Chondrocyte (in vitro differentiated cells): ENCODE measurements at regions not wholly inside any gene's neighbourhood (a gene's known extent, or its start where the extent isn't known, plus 50 kb on each side); places are given as distances from the start of the nearest gene placed in this dataset.

ENCODE experiments used
- DNase-seq: peaks from one replicate; pipeline ENCODE4 v3.0.0; 2021; ENCODE audit warnings: mixed read lengths, low spot score
- H3K27ac Mint-ChIP-seq: one replicate; pipeline ENCODE4 v1.8.0; 2021; ENCODE audit warnings: mild to moderate bottlenecking, moderate library complexity, mixed read lengths; ENCODE audit not compliant: unreplicated experiment
- H3K27me3 Mint-ChIP-seq: 2 replicates; pipeline ENCODE4 v1.8.0; 2021; ENCODE audit warnings: low read depth, mixed read lengths
- H3K36me3 Mint-ChIP-seq: 2 replicates; pipeline ENCODE4 v1.8.0; 2021; ENCODE audit warnings: low read depth, mixed read lengths
- H3K4me1 Mint-ChIP-seq: 2 replicates; pipeline ENCODE4 v1.8.0; 2021; ENCODE audit warnings: low read depth, mild to moderate bottlenecking, mixed read lengths
- H3K4me3 Mint-ChIP-seq: one replicate; pipeline ENCODE4 v1.8.0; 2021; ENCODE audit warnings: mild to moderate bottlenecking, moderate library complexity, mixed read lengths; ENCODE audit not compliant: unreplicated experiment
- H3K9me3 Mint-ChIP-seq: 2 replicates; pipeline ENCODE4 v1.8.0; 2021; ENCODE audit warnings: low read depth, mixed read lengths
- TF ChIP-seq, protein P1 (sequence below): fragments of 200-600 bp; sonication (generic); IDR thresholded peaks from 2 replicates; pipeline ENCODE4 v1.5.0; 2021; ENCODE audit warnings: antibody characterized with exemption, mild to moderate bottlenecking, moderate library complexity

DNA sequence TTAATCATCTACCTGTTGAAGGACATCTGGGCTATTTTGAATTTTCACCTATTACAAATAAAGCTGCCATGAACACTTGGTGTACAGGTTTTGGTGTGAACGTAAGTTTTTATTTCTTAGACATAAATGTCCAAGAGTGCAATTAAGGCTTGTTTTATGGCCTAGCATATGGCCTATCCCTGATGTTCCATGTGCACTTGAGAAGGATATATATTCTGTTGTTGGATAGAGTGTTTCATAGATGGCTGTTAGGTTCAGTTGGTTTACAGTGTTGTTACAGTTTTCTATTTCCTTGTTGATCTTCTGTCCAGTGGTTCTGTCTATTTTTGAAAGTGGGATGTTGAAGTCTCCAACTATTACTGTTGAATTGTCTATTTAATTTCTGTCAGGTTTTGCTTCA lies 61.2 kb upstream of the NFASC start:
- Mint-ChIP-seq H3K27me3 (peaks cover 23% of the 10 kb centered on the region), H3K4me3 (no peak overlapping the region), H3K4me1 (peaks cover 7% of the 10 kb centered on the region), H3K27ac (no peak overlapping the region), H3K36me3 (no peaks in the 10 kb centered on the region), H3K9me3 (no peaks in the 10 kb centered on the region)
- no peak for DNase-seq
- TF ChIP-seq, protein P1, sequence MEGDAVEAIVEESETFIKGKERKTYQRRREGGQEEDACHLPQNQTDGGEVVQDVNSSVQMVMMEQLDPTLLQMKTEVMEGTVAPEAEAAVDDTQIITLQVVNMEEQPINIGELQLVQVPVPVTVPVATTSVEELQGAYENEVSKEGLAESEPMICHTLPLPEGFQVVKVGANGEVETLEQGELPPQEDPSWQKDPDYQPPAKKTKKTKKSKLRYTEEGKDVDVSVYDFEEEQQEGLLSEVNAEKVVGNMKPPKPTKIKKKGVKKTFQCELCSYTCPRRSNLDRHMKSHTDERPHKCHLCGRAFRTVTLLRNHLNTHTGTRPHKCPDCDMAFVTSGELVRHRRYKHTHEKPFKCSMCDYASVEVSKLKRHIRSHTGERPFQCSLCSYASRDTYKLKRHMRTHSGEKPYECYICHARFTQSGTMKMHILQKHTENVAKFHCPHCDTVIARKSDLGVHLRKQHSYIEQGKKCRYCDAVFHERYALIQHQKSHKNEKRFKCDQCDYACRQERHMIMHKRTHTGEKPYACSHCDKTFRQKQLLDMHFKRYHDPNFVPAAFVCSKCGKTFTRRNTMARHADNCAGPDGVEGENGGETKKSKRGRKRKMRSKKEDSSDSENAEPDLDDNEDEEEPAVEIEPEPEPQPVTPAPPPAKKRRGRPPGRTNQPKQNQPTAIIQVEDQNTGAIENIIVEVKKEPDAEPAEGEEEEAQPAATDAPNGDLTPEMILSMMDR, result no peak

DNA sequence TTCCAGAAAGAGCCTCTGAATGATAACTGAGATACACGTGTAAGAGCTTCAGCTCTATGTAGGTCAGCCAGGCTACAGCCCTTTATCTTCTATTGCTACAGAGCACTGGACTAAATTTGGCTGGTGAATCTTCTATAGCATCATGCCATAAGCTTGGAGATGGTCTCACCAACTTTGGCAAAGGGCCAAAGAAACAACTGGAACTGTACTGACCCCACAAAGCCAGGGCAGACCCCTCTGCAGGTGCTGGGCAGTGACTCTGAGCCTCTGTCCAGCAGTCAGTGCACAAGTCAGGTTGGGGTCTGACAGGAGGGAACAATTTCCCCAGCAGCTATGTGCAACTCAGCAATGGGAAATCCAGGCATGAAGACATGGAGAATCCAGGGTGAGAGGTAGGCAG lies 57.8 kb upstream of the NFASC start:
- Mint-ChIP-seq H3K27ac (no peak overlapping the region), H3K9me3 (no peaks in the 10 kb centered on the region), H3K36me3 (no peaks in the 10 kb centered on the region), H3K4me3 (no peak overlapping the region), H3K4me1 (peaks cover 2% of the 10 kb centered on the region), H3K27me3 (peaks cover 35% of the 10 kb centered on the region)
- DNase-seq, result no peak
- TF ChIP-seq, protein P1, result no peak

DNA sequence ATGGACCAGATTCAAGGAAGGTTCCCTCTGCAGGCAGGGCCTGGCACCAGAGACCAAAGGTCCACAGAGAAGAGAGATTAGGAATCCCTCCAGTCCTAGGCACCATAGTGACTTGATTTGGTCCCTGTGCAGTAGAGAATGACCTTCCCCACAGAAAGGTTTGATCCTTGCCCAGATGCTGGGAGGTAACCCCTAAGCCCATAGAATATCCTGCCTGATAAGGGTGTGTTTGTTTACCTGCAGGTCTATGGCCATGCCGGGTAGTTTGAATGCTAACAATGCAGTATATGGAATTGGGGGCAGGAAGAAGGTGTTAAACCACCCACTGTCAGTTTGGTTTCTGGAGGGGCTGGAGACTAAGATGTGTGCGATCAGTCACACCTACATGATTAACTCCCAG lies 57.1 kb upstream of the NFASC start:
- TF ChIP-seq, protein P1, result no peak
- H3K27ac Mint-ChIP-seq, result no peak overlapping the region
- H3K27me3 Mint-ChIP-seq, result peaks cover 41% of the 10 kb centered on the region
- H3K4me3 Mint-ChIP-seq, result no peak overlapping the region
- no peaks in the 10 kb centered on the region for H3K4me1 Mint-ChIP-seq
- H3K36me3 Mint-ChIP-seq, result no peaks in the 10 kb centered on the region
- DNase-seq, result no peak
- H3K9me3 Mint-ChIP-seq, result no peaks in the 10 kb centered on the region

DNA sequence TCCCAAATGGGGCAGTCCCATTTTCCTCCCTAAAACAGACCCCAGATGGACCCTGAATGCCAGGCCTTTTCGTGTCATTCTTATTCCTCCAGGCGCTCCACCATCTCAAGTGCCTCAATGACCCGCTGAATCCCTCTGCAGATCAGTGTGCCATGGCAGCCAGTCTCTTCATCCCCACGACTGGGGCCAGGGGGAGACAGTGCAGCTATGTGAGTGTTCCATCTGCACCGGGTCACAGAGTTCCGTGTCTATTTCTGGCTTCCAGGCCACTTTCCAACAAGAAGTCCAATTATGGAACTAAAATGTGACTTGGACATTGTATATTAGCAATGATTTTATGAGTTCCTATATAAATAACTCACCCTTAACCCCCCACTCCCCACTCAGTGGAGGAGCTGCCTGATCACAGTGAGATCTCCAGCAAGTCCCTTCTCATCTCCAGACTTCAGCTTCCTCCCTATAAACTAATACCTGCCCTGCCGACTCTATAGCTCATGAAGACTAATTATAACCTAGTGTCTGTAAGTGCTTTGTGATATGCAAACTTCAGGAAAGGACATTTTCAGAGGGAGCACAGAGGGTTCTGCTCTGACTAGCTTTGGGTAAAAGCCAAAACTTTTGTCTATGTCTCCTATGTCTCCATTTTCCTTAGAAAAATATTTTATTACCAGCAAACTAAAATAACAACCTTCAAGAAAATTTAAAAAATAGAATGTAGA lies 56.3 kb upstream of the NFASC start:
- no peak overlapping the region for H3K27ac Mint-ChIP-seq
- TF ChIP-seq, protein P1, result no peak

DNA sequence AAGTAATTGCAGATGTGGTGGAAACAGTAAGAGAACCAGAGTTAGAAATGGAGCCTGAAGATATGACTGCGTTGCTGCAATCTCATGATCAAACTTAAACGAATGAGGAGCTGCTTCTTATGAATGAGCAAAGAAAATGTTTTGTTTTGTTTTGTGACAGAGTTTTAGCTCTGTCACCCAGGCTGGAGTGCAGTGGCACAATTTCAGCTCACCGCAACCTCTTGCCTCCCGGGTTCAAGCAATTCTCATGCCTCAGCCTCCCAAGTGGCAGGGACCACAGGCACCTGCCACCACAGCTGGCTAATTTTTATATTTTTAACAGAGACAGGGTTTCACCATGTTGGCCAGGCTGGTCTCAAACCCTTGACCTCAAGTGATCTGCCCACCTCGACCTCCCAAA lies 53.3 kb upstream of the NFASC start:
- H3K27me3 Mint-ChIP-seq, result peaks cover 41% of the 10 kb centered on the region
- H3K36me3 Mint-ChIP-seq, result no peaks in the 10 kb centered on the region
- no peaks in the 10 kb centered on the region for H3K9me3 Mint-ChIP-seq
- no peak overlapping the region for H3K27ac Mint-ChIP-seq
- TF ChIP-seq, protein P1, result no peak
- H3K4me3 Mint-ChIP-seq, result no peak overlapping the region
- peaks cover 3% of the 10 kb centered on the region for H3K4me1 Mint-ChIP-seq
- no peak for DNase-seq

More for the DNA sequence above, 56.3 kb upstream of the NFASC start:
- Mint-ChIP-seq H3K4me1 (no peaks in the 10 kb centered on the region), H3K4me3 (no peak overlapping the region), H3K36me3 (no peaks in the 10 kb centered on the region), H3K9me3 (no peaks in the 10 kb centered on the region), H3K27me3 (peaks cover 44% of the 10 kb centered on the region)
- DNase-seq, result no peak
